ENCODE measurements at regions not wholly inside any gene's neighbourhood (a gene's known extent, or its start where the extent isn't known, plus 50 kb on each side); places are given as distances from the start of the nearest gene placed in this dataset.
"Not testable (repeated sequence)": the region's sequence is repeated elsewhere in the genome, so short reads cannot be mapped to it uniquely, and the experiment has no call there.

- no peak for DNase-seq (ENCODE audit: low read depth in 4 of 4, low spot score in 2 of 4)
Observed at GRCh38 chr5:51558682-51559081, 175.4 kb downstream of the ISL1 start.

GRCh38 chr5:51559339-51559738, 176.1 kb downstream of the ISL1 start:
- DNase-seq (ENCODE audit: low read depth in 4 of 4, low spot score in 2 of 4): no peak

- DNase-seq (ENCODE audit: low read depth in 4 of 4, low spot score in 2 of 4): no peak
Observed at GRCh38 chr5:51559921-51560658, 176.8 kb downstream of the ISL1 start.

- DNase-seq (ENCODE audit: low read depth in 4 of 4, low spot score in 2 of 4): no peak
Observed at GRCh38 chr5:51566953-51567352, 183.7 kb downstream of the ISL1 start.

GRCh38 chr5:51567636-51568035, 184.4 kb downstream of the ISL1 start:
- DNase-seq (ENCODE audit: low read depth in 4 of 4, low spot score in 2 of 4): no peak

GRCh38 chr5:51573835-51574234, 190.6 kb downstream of the ISL1 start:
- DNase-seq (ENCODE audit: low read depth in 4 of 4, low spot score in 2 of 4): no peak

GRCh38 chr5:51582871-51583394, 199.7 kb downstream of the ISL1 start:
- DNase-seq (ENCODE audit: low read depth in 4 of 4, low spot score in 2 of 4): no peak

GRCh38 chr5:51598026-51598425, 214.8 kb downstream of the ISL1 start:
- DNase-seq (ENCODE audit: low read depth in 4 of 4, low spot score in 2 of 4): no peak

- DNase-seq (ENCODE audit: low read depth in 4 of 4, low spot score in 2 of 4): no peak
Observed at GRCh38 chr5:51599587-51599986, 216.3 kb downstream of the ISL1 start.

GRCh38 chr5:51604324-51604723, 221.1 kb downstream of the ISL1 start:
- DNase-seq (ENCODE audit: low read depth in 4 of 4, low spot score in 2 of 4): no peak

GRCh38 chr5:51606921-51607320, 223.7 kb downstream of the ISL1 start:
- no peak for DNase-seq (ENCODE audit: low read depth in 4 of 4, low spot score in 2 of 4)

- no peak for DNase-seq (ENCODE audit: low read depth in 4 of 4, low spot score in 2 of 4)
Observed at GRCh38 chr5:51618234-51618633, 235.0 kb downstream of the ISL1 start.

- DNase-seq (ENCODE audit: low read depth in 4 of 4, low spot score in 2 of 4): no peak
Observed at GRCh38 chr5:51621156-51621555, 237.9 kb downstream of the ISL1 start.

- no peak for DNase-seq (ENCODE audit: low read depth in 4 of 4, low spot score in 2 of 4)
Observed at GRCh38 chr5:51622161-51622790, 239.0 kb downstream of the ISL1 start.

GRCh38 chr5:51625224-51625968, 242.1 kb downstream of the ISL1 start:
- DNase-seq (ENCODE audit: low read depth in 4 of 4, low spot score in 2 of 4): no peak

- DNase-seq (ENCODE audit: low read depth in 4 of 4, low spot score in 2 of 4): no peak
Observed at GRCh38 chr5:51632027-51632426, 248.8 kb downstream of the ISL1 start.

GRCh38 chr5:51632793-51633192, 249.5 kb downstream of the ISL1 start:
- DNase-seq (ENCODE audit: low read depth in 4 of 4, low spot score in 2 of 4): no peak

- not testable (repeated sequence) for DNase-seq (ENCODE audit: low read depth in 4 of 4, low spot score in 2 of 4)
Observed at GRCh38 chr5:51636973-51637372, 253.7 kb downstream of the ISL1 start.

- no peak for DNase-seq (ENCODE audit: low read depth in 4 of 4, low spot score in 2 of 4)
Observed at GRCh38 chr5:51644976-51645375, 261.7 kb downstream of the ISL1 start.

GRCh38 chr5:51646482-51646881, 263.2 kb downstream of the ISL1 start:
- no peak for DNase-seq (ENCODE audit: low read depth in 4 of 4, low spot score in 2 of 4)

GRCh38 chr5:51650824-51651223, 267.6 kb downstream of the ISL1 start:
- no peak for DNase-seq (ENCODE audit: low read depth in 4 of 4, low spot score in 2 of 4)
